SK-N-SH (cell line): ENCODE measurements at regions not wholly inside any gene's neighbourhood (a gene's known extent, or its start where the extent isn't known, plus 50 kb on each side); places are given as distances from the start of the nearest gene placed in this dataset.

Source experiments
- CTCF ChIA-PET: fragments of 300-600, 350-600 bp; formaldehyde crosslinking; extraction: SDS; loops from one replicate; lab custom pipeline; 2021; lab: Yijun Ruan, JAX
- POLR2A ChIA-PET: fragments of 350-600 bp; sonication (Branson Sonifier 250); formaldehyde crosslinking; extraction: SDS; loops from one replicate; lab custom pipeline; 2020; ENCODE audit warnings: antibody characterized with exemption, inconsistent platforms; lab: Yijun Ruan, JAX
- DNase-seq: peaks from one replicate; pipeline ENCODE4 v3.0.0; 2012
- H2AFZ ChIP-seq: fragments of 200-600 bp; sonication (generic); 2 replicates; pipeline ENCODE4 v1.8.1; 2016; ENCODE audit warnings: antibody characterized with exemption, mild to moderate bottlenecking, low read depth
- H3F3A ChIP-seq: fragments of 200-600 bp; sonication (generic); replicated peaks from 2 replicates; pipeline ENCODE3; 2016; ENCODE audit warnings: antibody characterized with exemption, mild to moderate bottlenecking; ENCODE audit not compliant: insufficient read depth
- H3K27ac ChIP-seq, 2 experiments: fragments of 200-500 bp in 1 of 2; fragments of 200-600 bp in 1 of 2; sonication (Bioruptor generic) in 1 of 2; sonication (generic), shearing (Covaris generic) in 1 of 2; 2 replicates each; pipeline versions ENCODE4 v1.5.1 to v1.6.1; 2014 to 2016; ENCODE audit warnings: low read depth in 2 of 2, inconsistent platforms in 1 of 2, low read length in 1 of 2, mild to moderate bottlenecking in 1 of 2, mixed read lengths in 1 of 2
- H3K27me3 ChIP-seq: fragments of 200-600 bp; sonication (generic), shearing (Covaris generic); 2 replicates; pipeline ENCODE4 v1.6.1; 2016; ENCODE audit warnings: mixed run types; ENCODE audit not compliant: insufficient read depth
- H3K36me3 ChIP-seq, 2 experiments: fragments of 200-500 bp in 1 of 2; fragments of 200-600 bp in 1 of 2; sonication (Bioruptor generic) in 1 of 2; sonication (generic) in 1 of 2; replicated peaks in 1 of 2; 2 replicates each; pipeline versions ENCODE3 to v1.5.1; 2014 to 2016; ENCODE audit warnings: low read length in 1 of 2, mild to moderate bottlenecking in 1 of 2; ENCODE audit not compliant: insufficient read depth in 2 of 2, control insufficient read depth in 1 of 2
- H3K4me1 ChIP-seq, 2 experiments: fragments of 200-500 bp in 1 of 2; fragments of 200-600 bp in 1 of 2; sonication (Bioruptor generic) in 1 of 2; sonication (generic), shearing (Covaris generic) in 1 of 2; 2 replicates each; pipeline versions ENCODE4 v1.5.1 to v1.6.1; 2014 to 2016; ENCODE audit warnings: low read depth in 1 of 2, low read length in 1 of 2, mixed run types in 1 of 2; ENCODE audit not compliant: insufficient read depth in 2 of 2, control insufficient read depth in 1 of 2
- H3K4me2 ChIP-seq: fragments of 200-600 bp; sonication (generic), shearing (Covaris generic); 2 replicates; pipeline ENCODE4 v1.6.1; 2017; ENCODE audit warnings: mixed run types
- H3K4me3 ChIP-seq, 2 experiments: fragments of 200-500 bp in 1 of 2; fragments of 200-600 bp in 1 of 2; sonication (Bioruptor generic) in 1 of 2; sonication (generic), shearing (Covaris generic) in 1 of 2; 2 replicates each; pipeline versions ENCODE4 v1.5.1 to v1.8.1; 2014 to 2016; ENCODE audit warnings: low read depth in 2 of 2, inconsistent platforms in 1 of 2, low read length in 1 of 2, mild to moderate bottlenecking in 1 of 2, mixed read lengths in 1 of 2, moderate library complexity in 1 of 2
- H3K79me2 ChIP-seq: fragments of 200-600 bp; sonication (generic); 2 replicates; pipeline ENCODE4 v1.8.1; 2017; ENCODE audit warnings: mild to moderate bottlenecking; ENCODE audit not compliant: insufficient read depth
- H3K9ac ChIP-seq: fragments of 200-600 bp; sonication (generic); 2 replicates; pipeline ENCODE4 v1.6.1; 2017; ENCODE audit warnings: mixed run types
- H3K9me2 ChIP-seq: fragments of 200-600 bp; sonication (generic); 2 replicates; pipeline ENCODE4 v1.6.1; 2017; ENCODE audit warnings: mixed run types
- H3K9me3 ChIP-seq: fragments of 200-600 bp; sonication (generic); 2 replicates; pipeline ENCODE4 v1.6.1; 2017; ENCODE audit warnings: mixed run types, mild to moderate bottlenecking, moderate library complexity
- H4K20me1 ChIP-seq: fragments of 200-600 bp; sonication (generic); 2 replicates; pipeline ENCODE4 v1.6.1; 2017; ENCODE audit warnings: mild to moderate bottlenecking, mixed run types; ENCODE audit not compliant: insufficient read depth
- CHD2 ChIP-seq: fragments of 150-350 bp; IDR thresholded peaks from 2 replicates; pipeline ENCODE4 v1.6.1; 2018; ENCODE audit warnings: low read length; ENCODE audit not compliant: partially characterized antibody
- CTCF ChIP-seq: fragments of 200-600 bp; sonication (generic); IDR thresholded peaks from 2 replicates; pipeline ENCODE4 v1.6.1; 2017; ENCODE audit warnings: antibody characterized with exemption, mild to moderate bottlenecking, moderate library complexity
- ELF1 ChIP-seq: IDR thresholded peaks from 2 replicates; pipeline ENCODE4 v1.4.0; 2012
- EP300 ChIP-seq, 2 experiments: IDR thresholded peaks; 2 replicates each; pipeline versions ENCODE4 v1.4.0 to v1.6.1; 2012; ENCODE audit warnings: borderline replicate concordance in 1 of 2, low read depth in 1 of 2, low read length in 1 of 2
- EZH2phosphoT487 ChIP-seq: fragments of 200-600 bp; sonication (generic); IDR thresholded peaks from 2 replicates; pipeline ENCODE4 v1.6.1; 2017; ENCODE audit warnings: low read depth, mixed run types, mild to moderate bottlenecking, antibody characterized with exemption, moderate library complexity, borderline replicate concordance
- FOSL2 ChIP-seq: IDR thresholded peaks from 2 replicates; pipeline ENCODE4 v1.4.0; 2012; ENCODE audit warnings: low read depth, mild to moderate bottlenecking, moderate library complexity, borderline replicate concordance
- FOXJ3 ChIP-seq: sonication (generic); formaldehyde crosslinking; IDR thresholded peaks from 2 replicates; pipeline ENCODE4 v1.5.1; 2020; ENCODE audit warnings: mild to moderate bottlenecking, missing genetic modification reagents
- FOXM1 ChIP-seq: IDR thresholded peaks from 2 replicates; pipeline ENCODE4 v1.4.0; 2012; ENCODE audit warnings: low read depth, mild to moderate bottlenecking
- GATA2 ChIP-seq: sonication (generic); formaldehyde crosslinking; IDR thresholded peaks from 2 replicates; pipeline ENCODE4 v1.5.0; 2020; ENCODE audit warnings: mild to moderate bottlenecking, missing genetic modification reagents
- MAX ChIP-seq: IDR thresholded peaks from 2 replicates; pipeline ENCODE4 v1.4.0; 2012; ENCODE audit warnings: low read depth
- MXI1 ChIP-seq: IDR thresholded peaks from 2 replicates; pipeline ENCODE4 v1.6.1; 2012; ENCODE audit warnings: mild to moderate bottlenecking, low read depth, low read length, improper control_type of control experiment
- NFIC ChIP-seq: IDR thresholded peaks from 2 replicates; pipeline ENCODE4 v1.4.0; 2012; ENCODE audit warnings: borderline replicate concordance
- SIN3A ChIP-seq: IDR thresholded peaks from 2 replicates; pipeline ENCODE4 v1.6.1; 2012; ENCODE audit warnings: low read depth, mild to moderate bottlenecking, low read length, moderate library complexity, borderline replicate concordance
- SMC3 ChIP-seq: IDR thresholded peaks from 2 replicates; pipeline ENCODE4 v1.6.1; 2012; ENCODE audit warnings: low read depth, low read length, improper control_type of control experiment
- TCF12 ChIP-seq: IDR thresholded peaks from 2 replicates; pipeline ENCODE4 v1.4.0; 2012
- TEAD4 ChIP-seq: IDR thresholded peaks from 2 replicates; pipeline ENCODE4 v1.4.0; 2012; ENCODE audit warnings: mild to moderate bottlenecking, borderline replicate concordance; ENCODE audit not compliant: insufficient read depth
- USF1 ChIP-seq: IDR thresholded peaks from 2 replicates; pipeline ENCODE4 v1.4.0; 2012; ENCODE audit warnings: low read depth, borderline replicate concordance
- USF2 ChIP-seq: fragments of 150-350 bp; IDR thresholded peaks from 2 replicates; pipeline ENCODE4 v1.6.1; 2017; ENCODE audit warnings: antibody characterized with exemption, low read length, low read depth, borderline replicate concordance
- YY1 ChIP-seq: IDR thresholded peaks from 2 replicates; pipeline ENCODE4 v1.4.0; 2012; ENCODE audit warnings: low read depth, mild to moderate bottlenecking
- WGBS: methylation state at CpG from one replicate; pipeline ENCODE4 v1.1.6; 2017; ENCODE audit warnings: low lambda C conversion rate; 5-methylcytosine and 5-hydroxymethylcytosine counted together

- TF ChIP-seq ELF1 (no peak), YY1 (no peak)
- TF ChIP-seq, all 33 proteins: peak for 0
Observed at GRCh38 chr3:128560768-128561167, 67.8 kb upstream of the GATA2 start (continued).

- Histone ChIP-seq H3K9me3 (no peaks in the 10 kb centered on the region), H4K20me1 (no peaks in the 10 kb centered on the region), H3K36me3 (no peaks in the 10 kb centered on the region), H3K4me1 (peaks cover 0 to 8% of the 10 kb centered on the region in 2 experiments; a peak in 1 of 4 replicates), H3F3A (no peaks in the 10 kb centered on the region), H3K4me3 (no peak overlapping the region), H3K27ac (no peak overlapping the region), H3K79me2 (no peaks in the 10 kb centered on the region), H2AFZ (no peak overlapping the region), H3K9me2 (no peaks in the 10 kb centered on the region), H3K4me2 (no peak overlapping the region), H3K27me3 (no peaks in the 10 kb centered on the region), H3K9ac (no peak overlapping the region)
- no peak for TF ChIP-seq EP300 (IDR thresholded peaks at IDR 0.05; ENCODE audit: borderline replicate concordance in 1 of 2, low read depth in 1 of 2, low read length in 1 of 2)
- TF ChIP-seq FOXM1 = no peak
- TF ChIP-seq USF1 = no peak
- no peak for TF ChIP-seq USF2
- no peak for TF ChIP-seq EZH2phosphoT487
- no peak for TF ChIP-seq MAX
- TF ChIP-seq NFIC = no peak
- no peak for TF ChIP-seq TCF12
- ChIA-PET POLR2A (no interaction called here), CTCF (no interaction called here)
- WGBS = 82% methylated on average over 17 of the region's 17 CpGs
- no peak for DNase-seq
Observed at GRCh38 chr3:128559486-128560225, 66.7 kb upstream of the GATA2 start.

GRCh38 chr3:128557531-128558280 lies 64.7 kb upstream of the GATA2 start:
- ChIA-PET POLR2A (no interaction called here), CTCF (interaction anchor here (0.8 to 1.2 kb wide), 3 partner anchors 9 to 60 kb away, joined by 3 to 4 read pairs (median 3); no protein-coding TSS in a partner anchor)
- no peaks in the 10 kb centered on the region for H3K36me3 ChIP-seq
- no peaks in the 10 kb centered on the region for H3K79me2 ChIP-seq
- H3F3A ChIP-seq = no peaks in the 10 kb centered on the region
- no peaks in the 10 kb centered on the region for H3K27me3 ChIP-seq
- no peak overlapping the region for H3K4me2 ChIP-seq
- WGBS = 79% methylated on average over 5 of the region's 7 CpGs
- H3K4me1 ChIP-seq = peaks cover 0 to 8% of the 10 kb centered on the region in 2 experiments; a peak in 1 of 4 replicates
- H4K20me1 ChIP-seq = no peaks in the 10 kb centered on the region
- no peak overlapping the region for H3K27ac ChIP-seq
- no peak overlapping the region for H2AFZ ChIP-seq
- H3K9me2 ChIP-seq = no peaks in the 10 kb centered on the region
- no peak overlapping the region for H3K9ac ChIP-seq
- DNase-seq = no peak
- no peak overlapping the region for H3K4me3 ChIP-seq
- H3K9me3 ChIP-seq = no peaks in the 10 kb centered on the region
- TF ChIP-seq FOXJ3 (CRISPR knock-in tag) (no peak), MXI1 (no peak), FOXM1 (no peak), FOSL2 (no peak), GATA2 (no peak), SIN3A (no peak), SMC3 (no peak), TEAD4 (no peak), CHD2 (no peak), CTCF (no peak), USF2 (no peak)
